GM18508 (cell line): ENCODE measurements at regions not wholly inside any gene's neighbourhood (a gene's known extent, or its start where the extent isn't known, plus 50 kb on each side); places are given as distances from the start of the nearest gene placed in this dataset.

Experiments
- ATAC-seq: cut with Tn5 transposase; IDR thresholded peaks from one replicate; pipeline ENCODE4 v1.9.1; 2021; ENCODE audit warnings: moderate number of reproducible peaks; ENCODE audit not compliant: insufficient read depth, unreplicated experiment

DNA sequence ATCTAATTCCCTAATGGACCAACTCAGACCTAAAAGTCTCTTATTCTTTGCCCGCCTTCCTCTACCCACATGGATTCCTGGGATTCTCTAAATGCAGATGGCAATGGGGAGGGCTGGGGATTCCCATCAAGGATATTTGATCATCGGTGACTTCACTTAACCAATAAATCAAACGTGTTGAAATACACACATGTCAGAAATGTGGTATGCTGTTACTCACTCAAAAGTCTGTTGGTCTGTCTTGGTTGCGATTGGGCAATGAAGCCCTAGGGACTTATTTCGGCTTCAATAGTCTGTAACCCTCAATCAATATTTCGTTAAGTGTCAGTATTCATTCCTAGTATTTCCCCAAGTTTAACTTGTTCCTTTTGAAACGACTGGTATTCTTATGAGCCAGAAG is 117.2 kb upstream of the DIO3 start:
- ATAC-seq: no peak

- ATAC-seq: no peak
Measured at GRCh38 chr14:101445278-101445677, 116.0 kb upstream of the DIO3 start.

GRCh38 chr14:101446387-101446969 is 114.8 kb upstream of the DIO3 start:
- ATAC-seq: no peak

DNA sequence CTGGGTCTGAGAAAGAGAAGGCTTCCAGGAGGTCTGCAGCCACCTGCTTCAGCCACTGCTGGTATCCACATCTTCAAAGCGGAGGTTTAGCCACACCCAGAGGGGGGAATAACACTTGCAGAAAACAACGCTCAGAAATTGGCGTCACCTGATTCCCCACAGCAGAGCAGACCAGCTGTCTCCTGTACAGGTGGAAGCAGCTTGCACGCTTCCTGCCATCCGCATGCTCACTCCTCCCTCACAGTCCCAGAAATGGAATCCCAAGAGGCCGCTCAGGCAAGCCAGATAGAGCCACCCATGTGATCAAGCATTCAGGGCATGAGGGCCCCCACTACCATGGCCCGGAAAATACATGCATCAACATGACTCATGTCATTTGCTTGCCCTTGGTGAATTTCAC is 112.2 kb upstream of the DIO3 start:
- ATAC-seq: no peak

- ATAC-seq: no peak
Measured at GRCh38 chr14:101451166-101451565, 110.1 kb upstream of the DIO3 start.

- no peak for ATAC-seq
Measured at GRCh38 chr14:101453225-101453624, 108.1 kb upstream of the DIO3 start.

DNA sequence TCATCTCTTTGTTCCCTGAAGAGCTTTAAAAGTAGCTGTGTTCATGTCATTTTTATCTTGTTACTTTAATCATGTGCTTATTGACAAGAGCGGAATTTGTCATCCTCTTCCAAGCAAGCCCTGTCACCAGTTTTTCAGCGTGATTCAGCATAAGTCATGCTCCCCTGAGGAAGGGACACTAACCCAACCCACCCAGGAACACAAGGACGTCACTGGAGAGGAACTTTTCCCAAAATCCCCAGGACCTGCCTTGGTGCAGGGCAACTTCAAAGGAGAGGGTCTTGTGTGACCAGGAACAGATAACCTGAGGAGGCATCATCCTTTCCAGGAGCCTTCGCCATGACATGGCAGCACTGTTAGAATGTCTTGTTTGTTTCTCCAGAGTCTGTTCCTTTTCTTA is 107.1 kb upstream of the DIO3 start:
- no peak for ATAC-seq

GRCh38 chr14:101456246-101457175 is 104.8 kb upstream of the DIO3 start:
- ATAC-seq: no peak

DNA sequence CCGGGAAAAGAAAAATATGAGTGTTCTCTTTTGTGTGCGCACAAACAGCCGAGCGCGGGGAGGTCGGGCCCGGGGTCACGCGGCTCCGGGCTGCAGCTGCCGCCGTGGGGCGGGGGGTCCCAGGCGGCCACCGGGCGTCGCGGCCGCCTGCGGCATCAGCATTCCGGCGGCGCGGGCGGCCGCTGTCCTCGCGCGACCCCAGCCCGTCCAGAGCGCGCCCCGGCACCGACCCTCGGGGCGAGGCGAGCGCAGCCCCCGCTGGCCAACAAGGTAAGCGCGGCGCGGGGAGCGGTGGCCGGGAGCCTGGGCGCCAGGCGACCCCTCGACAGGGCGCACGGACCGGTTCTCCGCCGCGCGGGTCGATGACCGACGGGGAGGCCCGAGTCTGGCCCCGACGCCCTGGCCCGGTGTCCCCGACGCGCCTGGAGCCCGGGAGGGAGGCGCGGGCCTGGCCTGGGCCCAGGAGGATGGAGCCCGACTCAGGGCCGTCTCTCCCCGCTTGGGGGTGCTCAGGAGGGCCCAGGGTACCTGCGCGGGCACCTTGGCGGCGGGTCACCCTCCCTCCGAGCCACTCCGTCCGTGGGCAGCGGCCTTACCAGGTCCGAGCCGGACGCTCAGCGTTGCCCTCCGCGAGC is 103.9 kb upstream of the DIO3 start:
- ATAC-seq: no peak

DNA sequence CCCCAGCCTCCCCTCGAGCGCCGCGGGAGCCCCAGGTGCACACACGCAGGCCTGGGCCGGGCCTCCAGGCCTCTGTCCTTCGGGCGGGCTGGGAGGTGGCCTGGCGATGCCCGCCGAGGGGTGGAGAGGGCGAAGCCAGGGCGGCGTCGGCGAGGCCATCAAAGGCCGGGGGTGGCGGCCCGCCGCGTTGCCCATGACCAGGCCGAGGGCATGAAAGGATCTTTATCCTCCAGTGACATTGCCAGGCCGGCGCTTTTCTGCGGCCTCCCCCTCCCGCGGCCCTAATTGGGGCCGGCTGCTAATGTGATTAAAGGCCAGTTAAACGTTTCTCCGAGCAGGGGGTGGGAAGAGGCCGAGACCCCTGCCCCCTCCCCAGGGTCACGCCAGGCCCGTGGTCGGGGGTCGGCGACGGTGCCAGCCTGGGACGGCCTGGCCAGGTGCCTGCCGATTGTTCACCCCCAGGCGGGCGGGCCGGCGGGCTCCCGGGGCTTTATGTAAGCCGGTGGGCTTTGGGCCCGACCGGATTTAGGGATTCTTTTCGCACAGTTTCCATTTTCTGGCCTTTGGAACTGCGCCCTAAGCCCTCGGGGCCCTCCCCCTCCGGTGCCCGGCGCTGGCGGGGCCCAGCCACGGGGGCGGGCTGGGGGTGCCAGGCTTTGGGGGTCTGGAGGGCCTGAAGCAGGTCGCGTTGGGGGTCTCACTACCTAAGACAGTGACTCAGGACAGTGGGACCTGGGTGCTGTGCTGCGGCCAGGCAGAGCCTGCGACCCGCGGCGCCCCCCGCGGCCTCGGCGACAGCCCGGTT is 103.2 kb upstream of the DIO3 start:
- ATAC-seq: no peak

DNA sequence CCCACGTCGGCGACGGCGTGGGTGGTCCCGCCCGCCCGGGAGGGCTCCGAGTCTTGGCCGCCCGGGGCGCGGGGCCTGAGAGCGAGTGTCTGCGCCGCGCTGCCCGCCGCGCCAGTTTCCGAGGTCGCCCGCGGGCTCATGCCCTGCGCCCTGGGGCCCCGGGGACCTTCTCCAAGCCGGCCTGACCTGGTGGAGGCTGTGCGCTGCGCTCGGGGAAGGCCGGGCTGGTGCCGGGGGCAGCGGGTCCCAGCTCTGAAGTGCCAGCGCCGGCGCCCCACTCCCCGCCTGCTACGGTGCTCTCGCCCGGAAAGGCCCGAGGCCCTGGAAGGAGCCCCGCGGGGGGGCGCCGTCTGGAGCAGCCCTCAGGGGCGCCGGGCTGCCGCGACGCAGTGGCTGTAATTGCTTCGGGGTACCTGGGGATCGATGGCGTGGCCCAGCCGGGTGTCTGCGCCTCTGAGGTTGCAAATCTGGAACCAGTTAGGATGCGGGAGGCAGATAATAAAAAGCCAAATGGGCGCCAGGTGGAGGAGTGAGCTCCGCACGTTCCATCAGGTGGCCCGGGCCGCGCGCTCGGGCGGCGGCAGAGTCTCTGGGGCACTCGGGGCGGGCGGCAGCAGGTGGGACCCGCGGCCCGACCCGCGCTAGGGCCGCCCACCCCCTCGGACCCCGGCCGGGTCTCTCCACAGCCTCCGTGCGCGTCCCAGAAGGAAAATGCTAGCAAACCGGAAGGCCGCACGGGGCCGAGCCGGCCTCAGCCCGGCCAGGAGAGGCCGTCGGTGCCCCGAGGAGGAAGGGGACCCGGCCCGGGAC is 102.3 kb upstream of the DIO3 start:
- no peak for ATAC-seq

- ATAC-seq: no peak
Measured at GRCh38 chr14:101459551-101459900, 101.8 kb upstream of the DIO3 start.

- ATAC-seq: no peak
Measured at GRCh38 chr14:101460521-101460920, 100.8 kb upstream of the DIO3 start.

DNA sequence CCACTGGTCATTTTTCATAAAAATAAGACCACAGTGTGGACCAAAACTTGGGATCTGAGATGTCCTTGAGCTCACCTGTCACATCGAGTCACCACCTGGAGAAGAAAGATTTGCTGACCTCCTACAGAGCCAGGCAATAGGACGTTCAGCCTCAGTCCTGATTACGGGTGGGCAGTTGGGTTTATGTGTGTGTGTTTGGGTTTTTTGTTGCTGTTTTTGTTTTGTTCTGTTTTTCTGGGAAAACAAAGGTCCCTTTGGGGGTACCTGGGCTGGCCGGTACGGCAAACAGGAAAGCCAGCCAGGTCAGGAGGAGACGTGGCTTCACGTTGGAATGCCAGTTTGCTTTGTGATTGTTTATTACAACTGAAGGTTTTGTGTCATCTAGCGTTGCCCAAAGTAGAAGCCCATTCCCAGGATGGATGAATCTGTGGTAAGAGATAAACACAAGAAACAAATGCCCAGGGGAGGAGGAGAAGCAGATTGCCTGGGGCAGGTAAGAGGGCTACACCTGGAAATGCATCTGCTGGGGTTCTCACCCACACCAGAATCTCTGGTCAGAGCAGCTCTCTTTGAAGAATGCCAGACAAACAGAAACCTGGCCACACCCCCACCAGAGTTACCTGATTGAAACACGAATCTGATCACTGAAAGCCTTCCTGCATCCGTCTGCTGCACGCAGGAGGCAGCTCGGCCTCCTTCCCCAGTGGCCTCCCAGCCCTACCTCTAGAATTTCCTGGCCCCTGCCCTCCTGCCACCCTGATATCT is 100.1 kb upstream of the DIO3 start:
- ATAC-seq: no peak

- no peak for ATAC-seq
Measured at GRCh38 chr14:101461891-101462290, 99.4 kb upstream of the DIO3 start.

DNA sequence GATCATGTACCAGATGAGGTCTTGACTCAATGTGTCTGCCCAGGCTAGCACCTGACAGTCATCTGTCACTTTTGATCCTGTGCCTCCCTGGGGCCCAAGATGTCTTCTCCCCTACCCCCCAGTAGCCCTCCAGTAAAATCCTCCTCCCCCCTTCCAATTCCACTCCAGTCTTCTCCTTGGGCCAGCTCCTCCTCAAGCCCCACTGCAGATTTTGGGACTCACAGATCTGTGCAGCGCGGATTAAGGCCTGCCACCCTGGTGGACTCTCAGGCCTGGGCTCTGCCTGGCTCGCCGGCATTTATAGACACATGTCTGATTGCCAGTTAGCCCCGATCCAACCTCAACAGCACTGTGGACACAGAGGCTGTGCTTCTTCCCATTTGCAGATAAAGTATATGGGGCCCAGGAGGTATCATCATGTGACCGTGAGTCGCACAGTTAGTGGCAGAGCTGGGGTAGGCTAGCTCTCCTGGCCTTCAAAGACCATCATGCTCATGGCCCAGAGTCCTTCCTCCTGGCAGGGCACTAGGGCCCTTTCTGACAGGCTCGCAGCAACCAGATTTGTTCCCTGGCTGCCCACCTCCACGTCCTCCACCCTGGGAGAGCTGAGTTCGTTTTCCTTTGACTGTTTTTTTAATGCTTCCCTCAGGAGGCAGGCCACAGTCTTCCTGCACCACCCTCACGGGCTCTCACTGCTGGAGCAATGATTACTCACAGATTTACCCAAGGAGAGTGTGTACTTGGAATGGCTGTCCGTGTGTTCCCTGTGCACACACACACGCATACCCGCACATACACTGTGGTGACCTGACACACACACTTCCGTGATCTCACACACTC is 98.3 kb upstream of the DIO3 start:
- ATAC-seq: no peak

DNA sequence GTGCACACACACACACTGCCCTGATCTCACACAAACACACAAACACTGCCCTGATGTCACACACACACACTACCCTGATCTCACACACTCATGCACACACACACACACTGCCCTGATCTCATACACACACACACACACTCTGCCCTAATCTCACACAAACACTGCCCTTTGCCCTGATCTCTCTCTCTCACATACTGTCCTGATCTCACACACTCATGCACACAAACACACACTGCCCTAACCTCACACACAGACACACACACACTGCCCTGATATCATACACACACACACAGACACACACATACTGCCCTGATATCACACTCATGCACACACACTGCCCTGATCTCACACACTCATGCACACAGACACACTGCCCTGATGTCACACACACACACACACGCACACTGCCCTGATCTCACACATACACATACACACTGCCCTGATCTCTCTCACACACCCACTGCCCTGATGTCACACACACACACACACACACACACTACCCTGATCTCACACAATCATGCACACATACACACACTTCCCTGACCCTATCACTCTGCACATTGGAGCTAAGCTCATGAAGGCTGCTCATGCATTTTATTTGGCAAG is 97.6 kb upstream of the DIO3 start:
- no peak for ATAC-seq
